ENCODE measurements at regions not wholly inside any gene's neighbourhood (a gene's known extent, or its start where the extent isn't known, plus 50 kb on each side); places are given as distances from the start of the nearest gene placed in this dataset.
A peak's percentile ranks its signal among the peaks of the same experiment; 100 is the strongest.

DNA sequence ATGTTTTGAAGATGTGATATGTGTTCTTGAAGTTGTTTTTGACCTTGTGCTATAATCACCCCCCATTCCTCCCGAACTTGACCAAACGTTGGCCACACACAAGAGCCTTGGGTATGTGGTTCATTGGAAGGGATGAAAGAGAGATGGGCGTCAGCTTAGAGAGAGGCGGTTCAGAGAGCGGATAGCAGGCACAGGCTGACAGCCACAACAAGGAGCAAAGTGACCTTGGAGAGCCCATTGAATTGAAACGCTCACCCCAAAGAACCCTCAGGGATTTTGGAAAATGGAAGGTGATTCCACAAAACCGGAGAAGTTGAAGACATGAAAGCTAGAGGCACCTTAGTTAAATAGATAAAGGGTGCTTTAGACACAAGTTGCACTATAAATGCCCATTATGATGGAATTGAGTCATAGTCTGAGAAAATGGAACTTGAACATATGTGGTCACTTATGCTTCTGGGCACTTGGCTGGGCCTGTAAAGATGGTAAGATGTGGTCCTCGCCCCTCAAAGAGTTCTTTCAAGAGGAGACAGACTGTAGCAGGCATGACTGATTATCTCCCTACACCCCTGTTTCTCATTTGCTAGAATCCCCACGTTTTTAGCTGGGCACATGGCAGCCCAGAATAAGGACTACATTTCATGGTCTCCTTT lies 188.5 kb upstream of the HAAO start:
- WGBS, 2 experiments (ENCODE audit: insufficient coverage in 2 of 2), result 90 to 96% methylated on average over 5 to 6 of the region's 9 CpGs
- no peak overlapping the region for H3K27ac ChIP-seq (ENCODE audit: low read depth, low read length, severe bottlenecking)

DNA sequence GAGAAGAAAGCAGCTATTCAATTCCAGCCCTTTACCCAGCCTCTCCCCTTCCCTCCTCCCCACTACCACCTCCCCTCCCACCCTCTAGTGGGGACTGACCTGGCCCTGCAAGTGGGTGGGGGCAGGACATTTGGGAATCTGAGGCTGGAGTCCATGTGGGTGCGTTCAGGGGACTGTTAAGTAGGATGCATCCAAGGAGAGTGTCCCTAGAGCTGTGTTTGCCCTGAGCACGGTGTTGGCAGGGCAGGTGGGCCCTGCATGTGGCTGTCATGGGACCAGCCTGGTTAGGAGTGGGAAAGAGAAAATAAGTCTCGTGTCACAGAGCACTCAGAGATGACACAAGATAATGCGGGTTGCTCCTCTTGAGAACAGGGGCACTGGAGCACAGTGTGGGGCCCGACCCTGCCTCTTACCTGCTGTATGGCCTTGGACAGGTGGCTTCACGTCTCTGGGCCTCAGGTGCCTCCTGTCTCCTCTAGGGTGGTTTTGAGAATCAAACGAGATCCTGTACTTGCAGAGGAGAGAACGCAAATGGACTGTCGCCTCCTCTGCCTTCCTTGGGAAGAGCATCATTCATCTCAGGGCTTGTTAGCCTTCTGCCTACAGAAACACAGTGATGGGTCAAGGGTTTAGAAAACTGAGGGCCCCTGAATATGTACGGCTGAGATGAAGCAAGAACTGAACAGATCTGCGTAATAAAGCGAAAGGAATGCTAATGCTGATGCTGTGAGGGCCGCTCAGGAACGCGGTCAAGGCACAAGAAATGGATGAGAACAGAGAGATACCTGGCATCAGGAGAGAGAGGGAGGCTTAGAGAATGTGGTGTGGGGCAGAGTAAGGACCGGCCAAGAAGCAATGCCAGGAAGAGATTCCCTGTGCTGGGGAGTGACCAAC lies 187.7 kb upstream of the HAAO start:
- no peak overlapping the region for H3K27ac ChIP-seq (ENCODE audit: low read depth, low read length, severe bottlenecking)
- H3K36me3 ChIP-seq (ENCODE audit: control insufficient read depth, insufficient read depth, low read length), result no peaks in the 10 kb centered on the region
- no peaks in the 10 kb centered on the region for H3K9me3 ChIP-seq (ENCODE audit: control insufficient read depth, low read length)
- H3K4me3 ChIP-seq (ENCODE audit: extremely low read depth, insufficient read depth, low read length, poor library complexity, severe bottlenecking), result no peak overlapping the region
- 89 to 92% methylated on average over 16 of the region's 16 CpGs for WGBS, 2 experiments (ENCODE audit: insufficient coverage in 2 of 2)
- H3K4me1 ChIP-seq (ENCODE audit: control insufficient read depth, insufficient read depth, low read length, poor library complexity, severe bottlenecking), result peaks cover 6% of the 10 kb centered on the region

More for the DNA sequence above, 188.5 kb upstream of the HAAO start:
- no peak overlapping the region for H3K4me3 ChIP-seq (ENCODE audit: extremely low read depth, insufficient read depth, low read length, poor library complexity, severe bottlenecking)
- no peaks in the 10 kb centered on the region for H3K36me3 ChIP-seq (ENCODE audit: control insufficient read depth, insufficient read depth, low read length)
- peaks cover 2% of the 10 kb centered on the region for H3K4me1 ChIP-seq (ENCODE audit: control insufficient read depth, insufficient read depth, low read length, poor library complexity, severe bottlenecking)
- H3K9me3 ChIP-seq (ENCODE audit: control insufficient read depth, low read length), result no peaks in the 10 kb centered on the region

- 92 to 100% methylated on average over 1 to 3 of the region's 5 CpGs for WGBS, 2 experiments (ENCODE audit: insufficient coverage in 2 of 2)
- H3K27ac ChIP-seq (ENCODE audit: low read depth, low read length, severe bottlenecking), result no peak overlapping the region
- no peaks in the 10 kb centered on the region for H3K9me3 ChIP-seq (ENCODE audit: control insufficient read depth, low read length)
- no peaks in the 10 kb centered on the region for H3K36me3 ChIP-seq (ENCODE audit: control insufficient read depth, insufficient read depth, low read length)
- H3K4me3 ChIP-seq (ENCODE audit: extremely low read depth, insufficient read depth, low read length, poor library complexity, severe bottlenecking), result no peak overlapping the region
- H3K4me1 ChIP-seq (ENCODE audit: control insufficient read depth, insufficient read depth, low read length, poor library complexity, severe bottlenecking), result peaks cover 6% of the 10 kb centered on the region
Measured at GRCh38 chr2:42979416-42979869, 187.1 kb upstream of the HAAO start.

- H3K9me3 ChIP-seq (ENCODE audit: control insufficient read depth, low read length), result no peaks in the 10 kb centered on the region
- WGBS, 2 experiments (ENCODE audit: insufficient coverage in 2 of 2), result 94% methylated on average over 7 of the region's 7 CpGs
- no peak overlapping the region for H3K27ac ChIP-seq (ENCODE audit: low read depth, low read length, severe bottlenecking)
- H3K36me3 ChIP-seq (ENCODE audit: control insufficient read depth, insufficient read depth, low read length), result no peaks in the 10 kb centered on the region
- no peak overlapping the region for H3K4me3 ChIP-seq (ENCODE audit: extremely low read depth, insufficient read depth, low read length, poor library complexity, severe bottlenecking)
- peaks cover 6% of the 10 kb centered on the region for H3K4me1 ChIP-seq (ENCODE audit: control insufficient read depth, insufficient read depth, low read length, poor library complexity, severe bottlenecking)
Measured at GRCh38 chr2:42978887-42979415, 186.6 kb upstream of the HAAO start.

GRCh38 chr2:42978175-42978886 lies 185.9 kb upstream of the HAAO start:
- WGBS, 2 experiments (ENCODE audit: insufficient coverage in 2 of 2), result 100% methylated on average over 1 to 4 of the region's 5 CpGs
- H3K27ac ChIP-seq (ENCODE audit: low read depth, low read length, severe bottlenecking), result no peak overlapping the region
- H3K9me3 ChIP-seq (ENCODE audit: control insufficient read depth, low read length), result no peaks in the 10 kb centered on the region
- H3K4me1 ChIP-seq (ENCODE audit: control insufficient read depth, insufficient read depth, low read length, poor library complexity, severe bottlenecking), result peaks cover 6% of the 10 kb centered on the region
- H3K4me3 ChIP-seq (ENCODE audit: extremely low read depth, insufficient read depth, low read length, poor library complexity, severe bottlenecking), result no peak overlapping the region
- H3K36me3 ChIP-seq (ENCODE audit: control insufficient read depth, insufficient read depth, low read length), result no peaks in the 10 kb centered on the region

DNA sequence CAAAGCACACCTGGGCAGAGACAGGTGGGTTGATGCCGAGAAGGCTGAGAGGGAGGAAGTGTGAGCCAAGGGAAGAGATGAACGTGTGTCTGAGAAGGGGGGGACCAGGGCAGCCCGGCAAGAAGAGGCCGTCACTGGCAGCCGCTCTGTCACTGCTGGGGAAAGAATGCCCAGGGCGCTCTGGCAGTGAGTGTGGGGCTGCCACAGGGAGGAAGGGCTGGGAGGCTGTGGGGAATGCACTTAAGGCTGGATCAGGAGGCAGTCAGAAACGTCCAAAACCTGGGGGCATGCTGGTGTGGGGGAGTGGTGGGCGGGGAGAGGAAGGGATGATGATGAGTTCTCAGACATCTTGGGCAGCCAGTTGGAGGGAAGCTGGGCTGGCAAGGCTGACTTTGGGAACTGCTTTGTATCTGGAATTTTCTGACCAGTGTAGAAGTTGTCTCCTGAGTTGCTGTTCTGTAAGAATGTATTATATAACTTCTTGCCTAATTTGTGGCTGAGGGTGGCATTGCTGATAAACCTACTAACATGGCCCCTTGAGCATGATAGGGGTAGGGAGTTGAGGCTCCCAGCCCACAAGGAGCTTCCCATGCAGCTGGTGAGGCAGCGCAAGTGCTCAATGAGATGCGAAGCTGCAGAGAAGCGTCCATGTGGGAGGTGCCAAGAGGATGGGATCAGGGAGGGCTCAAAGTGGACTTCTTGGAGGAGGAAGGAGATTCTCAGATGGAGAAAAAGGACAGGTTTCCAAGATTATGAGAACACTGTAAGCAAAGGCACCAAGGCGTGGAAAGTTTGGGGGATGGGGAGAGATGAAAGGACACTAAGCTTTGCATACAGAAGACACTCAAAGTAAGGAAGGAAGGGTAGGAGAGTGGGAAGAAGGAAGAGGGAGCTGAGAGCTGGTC lies 185.1 kb upstream of the HAAO start:
- Histone ChIP-seq H3K4me1 (ENCODE audit: control insufficient read depth, insufficient read depth, low read length, poor library complexity, severe bottlenecking) (peaks cover 6% of the 10 kb centered on the region), H3K4me3 (ENCODE audit: extremely low read depth, insufficient read depth, low read length, poor library complexity, severe bottlenecking) (no peak overlapping the region), H3K27ac (ENCODE audit: low read depth, low read length, severe bottlenecking) (no peak overlapping the region), H3K36me3 (ENCODE audit: control insufficient read depth, insufficient read depth, low read length) (no peaks in the 10 kb centered on the region), H3K9me3 (ENCODE audit: control insufficient read depth, low read length) (peaks cover 5% of the 10 kb centered on the region)
- 85 to 89% methylated on average over 9 to 11 of the region's 12 CpGs for WGBS, 2 experiments (ENCODE audit: insufficient coverage in 2 of 2)

DNA sequence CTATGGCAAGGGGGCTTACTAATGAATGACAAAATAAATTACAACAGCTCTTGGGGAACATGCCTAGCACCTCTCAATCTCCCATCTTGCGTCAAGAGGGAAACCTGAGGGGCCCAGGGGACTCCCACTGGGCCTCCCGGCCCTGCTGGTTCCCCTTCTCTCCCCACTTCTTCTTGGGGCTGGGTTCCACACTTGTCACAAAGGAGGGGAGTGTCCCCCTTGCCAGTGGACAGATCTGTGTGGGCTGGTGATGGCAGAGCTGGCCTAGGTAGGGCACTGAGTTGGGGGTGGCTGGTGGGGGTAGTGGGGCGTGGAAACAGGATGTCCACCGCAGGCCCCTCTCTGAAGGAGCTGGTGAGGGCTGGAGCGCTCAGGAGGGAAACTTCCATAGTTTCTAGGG lies 184.0 kb upstream of the HAAO start:
- 70 to 85% methylated on average over 3 to 4 of the region's 5 CpGs for WGBS, 2 experiments (ENCODE audit: insufficient coverage in 2 of 2)
- Histone ChIP-seq H3K4me1 (ENCODE audit: control insufficient read depth, insufficient read depth, low read length, poor library complexity, severe bottlenecking) (peaks cover 6% of the 10 kb centered on the region), H3K9me3 (ENCODE audit: control insufficient read depth, low read length) (peaks cover 8% of the 10 kb centered on the region), H3K4me3 (ENCODE audit: extremely low read depth, insufficient read depth, low read length, poor library complexity, severe bottlenecking) (no peak overlapping the region), H3K36me3 (ENCODE audit: control insufficient read depth, insufficient read depth, low read length) (no peaks in the 10 kb centered on the region), H3K27ac (ENCODE audit: low read depth, low read length, severe bottlenecking) (no peak overlapping the region)

GRCh38 chr2:42974721-42975717 lies 182.6 kb upstream of the HAAO start:
- peaks cover 8% of the 10 kb centered on the region for H3K9me3 ChIP-seq (ENCODE audit: control insufficient read depth, low read length)
- H3K27ac ChIP-seq (ENCODE audit: low read depth, low read length, severe bottlenecking), result peak overlapping the region; percentile 23
- H3K4me1 ChIP-seq (ENCODE audit: control insufficient read depth, insufficient read depth, low read length, poor library complexity, severe bottlenecking), result peaks cover 10% of the 10 kb centered on the region
- H3K36me3 ChIP-seq (ENCODE audit: control insufficient read depth, insufficient read depth, low read length), result no peaks in the 10 kb centered on the region
- 15 to 20% methylated on average over 23 to 26 of the region's 40 CpGs for WGBS, 2 experiments (ENCODE audit: insufficient coverage in 2 of 2)
- no peak overlapping the region for H3K4me3 ChIP-seq (ENCODE audit: extremely low read depth, insufficient read depth, low read length, poor library complexity, severe bottlenecking)

DNA sequence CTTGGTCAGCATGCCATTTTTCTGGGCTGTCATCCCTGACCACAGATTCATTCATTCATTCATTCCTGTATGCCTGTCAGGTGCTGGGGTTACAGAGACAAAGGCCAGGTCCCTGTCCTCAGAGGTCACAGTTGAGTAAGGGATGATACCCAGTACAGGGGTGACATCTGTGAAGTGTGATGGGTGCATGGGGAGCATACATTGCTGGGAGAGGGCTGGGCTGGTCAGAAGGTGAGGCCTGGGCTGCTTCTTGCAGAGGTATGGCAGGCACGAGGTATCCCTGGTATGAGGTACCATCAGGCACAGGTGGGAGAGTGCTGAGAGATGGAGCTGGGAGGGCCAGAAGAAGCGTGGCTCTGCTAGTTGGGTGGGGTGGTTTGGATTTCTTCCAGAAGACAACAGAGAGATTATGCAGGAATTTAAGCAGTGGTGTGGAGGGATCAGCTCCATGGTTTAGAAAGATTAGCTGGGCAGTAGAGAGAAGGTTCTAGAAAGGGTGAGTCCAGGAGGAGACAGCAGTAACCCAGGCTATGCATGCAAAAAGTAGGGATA lies 181.9 kb upstream of the HAAO start:
- Histone ChIP-seq H3K9me3 (ENCODE audit: control insufficient read depth, low read length) (peaks cover 8% of the 10 kb centered on the region), H3K4me3 (ENCODE audit: extremely low read depth, insufficient read depth, low read length, poor library complexity, severe bottlenecking) (no peak overlapping the region), H3K36me3 (ENCODE audit: control insufficient read depth, insufficient read depth, low read length) (no peaks in the 10 kb centered on the region), H3K4me1 (ENCODE audit: control insufficient read depth, insufficient read depth, low read length, poor library complexity, severe bottlenecking) (peaks cover 13% of the 10 kb centered on the region), H3K27ac (ENCODE audit: low read depth, low read length, severe bottlenecking) (peak overlapping the region; percentile 23)
- WGBS, 2 experiments (ENCODE audit: insufficient coverage in 2 of 2), result 100% methylated on average over 1 to 2 of the region's 2 CpGs
